ENCODE measurements at regions not wholly inside any gene's neighbourhood (a gene's known extent, or its start where the extent isn't known, plus 50 kb on each side); places are given as distances from the start of the nearest gene placed in this dataset.

- no peaks in the 10 kb centered on the region for H3K9me2 ChIP-seq (ENCODE audit: insufficient read depth, low read length)
- no peak overlapping the region for H3K4me2 ChIP-seq (ENCODE audit: low read length)
- ChIA-PET POLR2A (interaction anchor here (0.5 to 0.9 kb wide), 2 partner anchors 27 to 204 kb away, joined by 3 read pairs; no protein-coding TSS in a partner anchor), CTCF (ENCODE audit: unreplicated experiment) (no interaction called here)
- H3K9me3 ChIP-seq (ENCODE audit: low read length) = no peaks in the 10 kb centered on the region
- no peaks in the 10 kb centered on the region for H3K4me1 ChIP-seq (ENCODE audit: insufficient read depth, low read length, poor library complexity, severe bottlenecking)
- DNase-seq (ENCODE audit: low spot score) = no peak
- no TSS peak for BruUV-seq (replicated peaks)
- H3K4me3 ChIP-seq (ENCODE audit: low read depth, low read length, poor library complexity, severe bottlenecking) = no peak overlapping the region
- no peak overlapping the region for H3K27ac ChIP-seq (ENCODE audit: low read depth, low read length, poor library complexity, severe bottlenecking)
- no peak overlapping the region for H2AFZ ChIP-seq (ENCODE audit: low read length)
- intact Hi-C loops (cut with micrococcal nuclease; ENCODE audit: unreplicated experiment) = no loop called here
- no peak for TF ChIP-seq EZH2phosphoT487 (IDR thresholded peaks at IDR 0.05; ENCODE audit: borderline replicate concordance, low read depth, low read length)
- no peak for TF ChIP-seq CTCF (conservative IDR thresholded peaks at IDR 0.05; ENCODE audit: low read length)
- no peaks in the 10 kb centered on the region for H3K36me3 ChIP-seq (ENCODE audit: insufficient read depth, low read length)
- H4K20me1 ChIP-seq (ENCODE audit: insufficient read depth, low read length) = no peaks in the 10 kb centered on the region
- no peaks in the 10 kb centered on the region for H3K79me2 ChIP-seq (ENCODE audit: insufficient read depth, low read depth, low read length)
These were observed 216.9 kb upstream of the THBS1 start for GRCh38 chr15:39363761-39364586.

- Histone ChIP-seq H3K4me2 (ENCODE audit: low read length) (no peak overlapping the region), H3K36me3 (ENCODE audit: insufficient read depth, low read length) (no peaks in the 10 kb centered on the region), H3K27ac (ENCODE audit: low read depth, low read length, poor library complexity, severe bottlenecking) (no peak overlapping the region), H4K20me1 (ENCODE audit: insufficient read depth, low read length) (no peaks in the 10 kb centered on the region), H3K79me2 (ENCODE audit: insufficient read depth, low read depth, low read length) (no peaks in the 10 kb centered on the region), H3K9me3 (ENCODE audit: low read length) (no peaks in the 10 kb centered on the region), H2AFZ (ENCODE audit: low read length) (no peak overlapping the region), H3K9me2 (ENCODE audit: insufficient read depth, low read length) (no peaks in the 10 kb centered on the region), H3K4me1 (ENCODE audit: insufficient read depth, low read length, poor library complexity, severe bottlenecking) (no peaks in the 10 kb centered on the region), H3K4me3 (ENCODE audit: low read depth, low read length, poor library complexity, severe bottlenecking) (no peak overlapping the region)
- no peak for DNase-seq (ENCODE audit: low spot score)
- no peak for TF ChIP-seq EZH2phosphoT487 (IDR thresholded peaks at IDR 0.05; ENCODE audit: borderline replicate concordance, low read depth, low read length)
- TF ChIP-seq CTCF (conservative IDR thresholded peaks at IDR 0.05; ENCODE audit: low read length) = no peak
- CTCF ChIA-PET (ENCODE audit: unreplicated experiment) = no interaction called here
- BruUV-seq (replicated peaks) = no TSS peak
- intact Hi-C loops (cut with micrococcal nuclease; ENCODE audit: unreplicated experiment) = no loop called here
- POLR2A ChIA-PET = interaction anchor here (0.6 to 0.9 kb wide), 2 partner anchors 27 to 209 kb away, joined by 3 read pairs; no protein-coding TSS in a partner anchor
These were observed 216.2 kb upstream of the THBS1 start for GRCh38 chr15:39364721-39365120.

- H3K4me3 ChIP-seq (ENCODE audit: low read depth, low read length, poor library complexity, severe bottlenecking) = no peak overlapping the region
- no peak overlapping the region for H3K27ac ChIP-seq (ENCODE audit: low read depth, low read length, poor library complexity, severe bottlenecking)
- ChIA-PET POLR2A (interaction anchor here (0.6 kb wide), 1 partner anchor 209 kb away, joined by 3 read pairs; no protein-coding TSS in a partner anchor), CTCF (ENCODE audit: unreplicated experiment) (no interaction called here)
- no peak overlapping the region for H2AFZ ChIP-seq (ENCODE audit: low read length)
- no peaks in the 10 kb centered on the region for H3K36me3 ChIP-seq (ENCODE audit: insufficient read depth, low read length)
- intact Hi-C loops (cut with micrococcal nuclease; ENCODE audit: unreplicated experiment) = no loop called here
- no peaks in the 10 kb centered on the region for H3K79me2 ChIP-seq (ENCODE audit: insufficient read depth, low read depth, low read length)
- H3K9me2 ChIP-seq (ENCODE audit: insufficient read depth, low read length) = no peaks in the 10 kb centered on the region
- TF ChIP-seq EZH2phosphoT487 (IDR thresholded peaks at IDR 0.05; ENCODE audit: borderline replicate concordance, low read depth, low read length) (no peak), CTCF (conservative IDR thresholded peaks at IDR 0.05; ENCODE audit: low read length) (no peak)
- H3K4me1 ChIP-seq (ENCODE audit: insufficient read depth, low read length, poor library complexity, severe bottlenecking) = no peaks in the 10 kb centered on the region
- H3K4me2 ChIP-seq (ENCODE audit: low read length) = no peak overlapping the region
- H3K9me3 ChIP-seq (ENCODE audit: low read length) = no peaks in the 10 kb centered on the region
- DNase-seq (ENCODE audit: low spot score) = no peak
- no peaks in the 10 kb centered on the region for H4K20me1 ChIP-seq (ENCODE audit: insufficient read depth, low read length)
- no TSS peak for BruUV-seq (replicated peaks)
These were observed 215.7 kb upstream of the THBS1 start for GRCh38 chr15:39365161-39365560.

Measured in OCI-LY7 (cell line).